HG02623 (cell line): ENCODE measurements at regions not wholly inside any gene's neighbourhood (a gene's known extent, or its start where the extent isn't known, plus 50 kb on each side); places are given as distances from the start of the nearest gene placed in this dataset.

Source experiments
- ATAC-seq: cut with Tn5 transposase; IDR thresholded peaks from one replicate; pipeline ENCODE4 v1.9.1; 2021; ENCODE audit warnings: moderate library complexity; ENCODE audit not compliant: unreplicated experiment

DNA sequence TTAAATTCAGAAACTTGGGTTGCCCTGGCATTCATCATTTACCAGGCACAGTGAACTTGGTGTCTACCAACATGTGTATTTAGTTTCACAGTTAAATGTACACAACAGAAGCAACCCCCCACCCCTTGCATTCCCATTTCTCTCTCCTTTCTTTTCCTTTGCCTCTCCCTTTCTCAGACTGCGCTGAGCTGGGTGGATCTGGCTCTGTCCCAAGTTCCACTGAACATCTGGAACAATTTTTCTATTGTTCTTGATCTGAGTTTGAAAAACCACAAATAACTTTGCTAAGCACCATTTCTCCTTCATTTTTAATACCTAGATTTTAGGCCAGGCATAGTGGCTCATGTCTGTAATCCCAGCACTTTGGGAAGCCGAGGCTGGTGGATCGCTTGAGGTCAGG is 242.2 kb downstream of the ABHD5 start:
- ATAC-seq = no peak

DNA sequence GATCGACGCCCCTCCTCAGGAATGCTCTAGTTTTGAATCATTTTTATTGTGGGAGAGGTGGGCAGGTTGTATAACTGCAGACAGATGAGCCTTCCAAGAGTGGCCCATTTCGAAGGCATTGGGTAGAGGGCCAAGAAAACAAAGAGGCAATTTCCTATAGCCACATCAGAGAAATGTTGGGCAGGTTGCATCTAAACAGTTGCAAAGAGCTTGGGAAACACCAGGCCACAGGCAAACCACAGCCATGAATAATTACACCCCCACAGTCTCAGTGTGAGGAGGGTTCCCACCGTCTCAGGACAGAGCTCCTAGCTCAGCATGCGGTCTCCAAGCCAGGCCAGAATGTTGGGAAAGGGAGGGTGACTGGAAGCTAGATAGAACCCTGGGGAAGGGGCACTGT is 257.3 kb downstream of the ABHD5 start:
- ATAC-seq = no peak

GRCh38 chr3:43949594-43949993 is 258.9 kb downstream of the ABHD5 start:
- ATAC-seq = no peak

DNA sequence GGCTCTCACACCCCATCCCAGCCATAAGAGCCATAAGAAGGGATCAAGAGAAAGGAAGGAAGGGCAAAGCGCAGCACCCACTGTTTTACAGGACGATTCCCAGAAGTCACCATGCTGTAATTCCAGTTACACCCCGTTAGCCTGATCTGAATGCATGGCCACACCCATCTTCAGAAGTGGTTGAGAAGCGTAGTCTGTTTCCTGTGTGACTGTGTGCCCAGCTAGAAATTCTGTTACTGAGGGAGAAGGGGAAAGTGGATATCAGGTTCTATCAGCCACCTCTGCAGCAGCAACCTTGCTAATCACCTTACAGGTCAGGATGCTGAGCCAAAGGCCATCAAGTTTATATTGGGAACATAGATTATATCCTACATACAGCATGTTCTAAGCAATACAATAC is 260.0 kb downstream of the ABHD5 start:
- ATAC-seq = no peak

GRCh38 chr3:43951813-43952212 is 261.1 kb downstream of the ABHD5 start:
- no peak for ATAC-seq

DNA sequence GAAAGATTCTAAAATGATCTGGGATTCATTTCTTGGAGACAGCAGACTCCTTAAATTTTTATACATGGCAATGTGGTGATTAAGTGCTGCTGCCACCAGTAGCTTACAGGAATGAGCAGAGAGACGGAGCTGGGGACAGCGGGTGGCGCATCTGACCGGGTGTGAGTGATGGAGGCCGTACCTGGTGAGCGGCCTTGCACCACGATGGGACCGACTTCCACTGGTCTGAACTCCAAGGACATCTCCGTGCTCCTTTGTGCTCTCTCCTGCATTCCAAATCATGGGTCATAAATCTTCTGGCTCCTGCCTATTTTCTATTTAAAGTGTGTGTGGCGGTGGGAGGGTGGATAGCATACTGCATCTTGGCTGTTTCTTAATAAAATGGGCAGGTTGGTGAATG is 262.6 kb downstream of the ABHD5 start:
- ATAC-seq = no peak

DNA sequence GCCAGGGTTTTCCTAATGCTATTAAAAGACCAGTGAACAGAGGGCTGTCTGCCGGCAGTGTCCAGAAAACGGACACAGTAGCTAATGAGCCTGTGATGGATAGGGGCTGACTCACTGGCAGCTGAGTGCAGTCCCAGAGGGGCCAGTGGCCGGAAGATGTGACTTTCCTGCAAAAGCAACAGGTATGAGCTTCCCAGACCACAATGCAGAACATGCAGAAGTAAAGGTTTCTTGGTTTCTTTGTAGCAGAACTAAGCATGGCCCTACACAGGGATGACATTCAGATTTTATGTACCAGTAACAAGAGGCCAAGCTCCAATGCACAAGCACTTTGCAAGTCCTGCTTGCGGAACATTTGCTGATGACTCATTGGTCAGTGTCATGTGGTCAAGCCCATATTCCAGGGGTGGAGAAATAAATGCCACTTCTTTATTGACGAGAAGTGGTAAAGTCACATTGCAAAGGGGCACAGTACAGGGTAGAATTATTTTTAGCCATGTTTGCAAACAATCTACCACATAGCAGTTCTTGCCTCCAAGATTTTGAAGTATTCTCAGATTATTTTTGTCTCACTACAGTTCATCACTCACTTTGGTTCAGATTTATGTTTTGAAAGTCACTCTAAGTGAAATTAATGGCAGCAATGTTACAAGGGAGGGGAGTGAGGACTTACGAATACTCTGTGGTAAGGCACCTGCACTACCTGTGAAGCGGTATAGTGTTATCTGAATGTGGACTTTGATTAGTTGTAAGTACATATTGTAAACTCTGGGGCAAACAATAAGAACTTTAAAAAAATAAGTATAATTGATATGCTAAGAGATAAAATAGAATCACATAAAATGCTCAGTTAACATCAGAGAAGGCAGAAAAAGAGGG is 263.3 kb downstream of the ABHD5 start:
- no peak for ATAC-seq

DNA sequence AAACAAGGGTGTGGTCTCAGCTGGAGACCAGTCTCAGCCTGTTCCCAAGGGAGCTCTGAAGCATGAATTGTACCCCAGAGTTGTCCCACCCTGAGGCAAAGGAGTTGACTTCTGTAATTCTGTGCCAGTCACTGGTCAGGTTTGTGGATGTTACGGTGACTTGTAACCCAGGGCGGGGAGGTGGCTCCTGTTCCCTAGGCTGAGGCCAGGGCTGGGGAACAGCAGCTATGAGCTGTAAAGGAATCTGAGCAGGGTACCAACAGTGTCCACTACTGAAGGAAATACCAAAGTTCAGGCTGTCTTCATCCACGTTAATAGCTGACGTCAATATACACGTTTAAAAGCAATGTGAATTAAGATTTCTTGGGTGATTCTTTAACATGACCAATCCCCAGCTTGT is 266.2 kb downstream of the ABHD5 start:
- no peak for ATAC-seq

DNA sequence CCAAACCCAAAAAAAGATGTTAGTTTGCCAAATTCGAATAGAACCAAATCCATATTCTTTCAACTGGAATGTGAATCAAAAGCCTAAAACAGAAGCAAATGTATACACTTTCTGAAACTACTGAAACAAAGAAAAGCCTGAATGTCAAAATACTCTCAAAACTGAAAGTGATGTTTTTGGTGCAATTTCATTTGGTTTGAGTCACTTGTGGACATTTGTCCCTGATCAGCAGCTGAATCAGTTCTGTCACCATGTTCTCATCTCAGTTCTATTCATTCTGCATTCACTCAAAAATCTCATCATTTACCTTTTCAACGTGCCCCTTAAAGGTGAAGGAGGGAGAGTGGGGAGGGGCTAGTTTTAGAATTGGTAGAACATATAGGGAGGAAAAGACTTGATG is 266.8 kb downstream of the ABHD5 start:
- ATAC-seq = no peak

DNA sequence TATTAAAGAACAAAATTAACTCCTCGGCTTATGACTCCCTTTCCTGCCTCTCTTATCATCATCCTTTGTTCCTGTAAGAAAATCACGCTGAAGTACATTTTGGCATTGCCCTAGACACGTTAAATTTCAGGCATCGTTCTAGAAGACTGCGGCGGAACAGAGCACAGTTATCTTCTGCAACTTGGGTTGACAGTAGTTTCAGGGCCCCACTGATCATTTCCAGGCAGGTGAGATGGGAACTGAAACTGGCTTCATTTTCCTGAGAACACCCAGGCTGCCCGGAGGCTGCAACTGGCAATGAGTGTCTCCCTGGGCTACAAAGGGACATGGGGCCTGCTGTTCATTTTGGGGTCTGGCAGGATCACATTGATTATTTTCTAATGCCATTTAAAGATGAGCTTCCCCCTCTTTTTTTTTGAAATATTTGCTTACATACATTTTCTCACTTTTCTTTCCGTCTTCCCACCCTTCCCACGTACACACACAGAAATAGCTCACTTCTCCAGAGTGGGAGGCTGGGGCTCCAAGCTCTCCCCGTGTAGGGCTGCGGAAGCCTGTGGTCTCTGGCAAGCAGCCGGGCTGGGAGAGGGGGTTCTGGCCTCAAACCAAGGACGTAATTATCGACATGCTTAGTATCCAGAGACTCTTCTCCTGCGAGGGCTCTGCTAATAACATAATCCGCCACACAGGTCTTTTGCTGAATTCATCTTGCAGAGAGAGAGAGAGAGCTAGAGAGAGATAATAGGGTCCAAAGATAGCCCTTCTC is 267.4 kb downstream of the ABHD5 start:
- no peak for ATAC-seq

DNA sequence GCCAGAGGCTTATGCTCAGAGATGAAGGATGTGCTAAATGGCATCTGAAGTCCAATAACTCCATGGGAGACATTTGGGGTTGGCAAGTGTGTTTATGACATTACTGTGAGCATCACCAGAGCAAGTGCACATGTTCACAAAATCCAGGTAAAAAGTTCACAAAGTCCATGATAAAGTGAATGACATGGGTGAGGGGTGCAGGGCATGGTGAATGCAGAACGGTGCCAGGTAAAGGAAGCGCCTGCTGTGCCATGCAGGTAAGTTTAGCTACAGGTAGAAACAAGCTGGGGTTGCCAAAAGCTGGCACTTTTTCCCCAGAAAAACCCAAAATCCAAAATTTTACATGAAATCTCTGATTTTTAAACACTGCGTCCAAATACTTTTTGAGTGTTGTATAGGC is 268.2 kb downstream of the ABHD5 start:
- no peak for ATAC-seq

DNA sequence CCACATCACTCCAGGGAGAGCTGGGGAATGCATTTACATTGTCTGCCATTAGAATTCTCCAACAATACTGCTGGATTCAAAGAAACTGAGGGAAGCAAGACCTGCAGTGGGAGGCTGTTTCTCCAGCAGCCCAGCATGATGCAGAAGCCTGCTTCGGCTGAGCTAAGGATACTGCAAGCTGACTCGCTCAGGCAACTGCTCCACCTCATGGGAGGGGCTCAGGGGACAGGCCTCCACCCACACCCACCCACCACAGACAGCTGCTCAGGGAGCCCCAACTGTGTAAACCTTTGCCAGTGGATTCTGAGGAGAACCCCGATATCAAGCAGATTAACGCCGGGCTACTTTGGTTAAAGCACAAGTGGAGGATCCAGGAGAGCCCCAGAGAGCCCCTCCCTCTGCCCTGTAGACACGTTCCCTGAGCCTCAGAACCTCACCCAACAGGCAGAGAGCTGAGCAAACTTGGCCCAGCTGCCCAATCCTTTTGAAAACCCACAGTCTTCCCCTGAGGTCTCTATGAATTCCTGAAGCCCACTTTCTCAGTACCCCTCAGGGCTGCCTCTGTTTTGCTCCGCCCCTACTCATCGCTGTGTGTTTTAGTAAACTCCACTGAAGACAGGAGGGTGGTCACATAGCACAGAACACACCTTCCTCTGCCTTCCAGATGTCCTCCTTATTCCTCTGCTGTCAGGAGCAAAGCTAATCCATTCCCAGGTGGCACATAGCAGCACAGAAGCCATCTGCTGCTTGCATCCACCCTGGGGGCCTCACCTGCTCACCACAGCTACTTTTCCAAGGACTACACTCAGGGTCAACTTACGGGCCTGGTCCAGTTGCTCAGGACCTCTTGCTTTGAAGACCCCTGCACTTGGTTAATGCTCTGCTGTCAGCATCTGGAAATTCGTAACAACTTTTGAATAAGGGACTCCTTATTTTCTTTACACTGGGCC is 269.0 kb downstream of the ABHD5 start:
- no peak for ATAC-seq

DNA sequence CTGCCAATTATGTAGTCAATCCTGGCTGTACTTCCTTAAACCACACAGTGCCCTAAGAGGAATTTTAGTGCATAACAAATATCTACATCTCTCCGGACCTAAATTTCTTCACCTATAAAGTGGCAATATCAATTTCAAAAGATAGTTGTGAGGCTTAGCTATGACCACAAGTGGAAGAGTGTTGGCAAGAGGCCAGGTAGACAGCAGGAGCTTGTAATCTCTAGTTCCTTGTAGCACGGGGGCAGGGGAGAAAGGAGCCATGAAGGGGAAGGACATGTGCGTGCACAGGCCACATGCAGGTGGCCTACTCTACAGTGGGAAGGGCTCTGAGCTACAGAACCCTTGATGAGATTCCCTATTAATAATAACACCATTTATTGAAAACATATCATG is 269.7 kb downstream of the ABHD5 start:
- ATAC-seq = no peak

DNA sequence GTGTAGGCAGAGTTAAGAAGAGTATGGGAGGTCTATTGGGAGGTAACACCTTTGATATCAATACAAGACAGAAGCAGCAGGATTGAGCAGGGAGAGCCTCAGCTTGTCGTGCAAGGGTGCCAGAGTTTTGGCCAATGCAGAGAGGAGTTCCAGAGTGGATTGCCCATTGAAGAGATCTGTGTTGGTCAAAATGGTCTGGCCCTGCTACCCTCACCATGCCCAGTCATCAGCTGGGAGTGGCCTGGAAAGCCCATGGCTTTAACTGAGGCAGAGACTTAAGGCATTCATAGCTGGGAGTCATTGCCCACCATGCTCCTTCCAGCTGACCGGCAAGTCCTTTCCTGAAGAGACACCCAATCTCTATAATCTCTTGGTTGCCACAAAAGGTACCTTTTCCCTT is 271.3 kb downstream of the ABHD5 start:
- ATAC-seq = no peak

DNA sequence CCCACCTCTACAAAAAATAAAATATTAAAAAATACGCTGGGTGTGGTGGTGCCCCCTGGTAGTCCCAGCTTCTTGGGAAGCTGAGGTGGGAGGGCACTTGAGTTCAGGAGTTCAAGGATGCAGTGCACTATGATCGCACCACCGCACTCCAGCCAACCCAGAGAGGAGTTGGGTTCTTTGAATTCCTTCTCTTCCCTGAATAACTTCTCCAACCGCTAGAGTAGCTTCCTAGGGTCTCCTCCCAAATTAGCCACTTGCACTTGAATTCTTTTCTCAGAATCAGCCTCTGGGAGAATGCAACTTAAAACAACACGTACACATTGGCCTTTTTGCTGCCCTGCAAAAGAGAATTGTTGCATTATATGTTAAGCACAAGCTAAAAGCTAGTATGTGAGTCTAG is 272.5 kb downstream of the ABHD5 start:
- no peak for ATAC-seq

DNA sequence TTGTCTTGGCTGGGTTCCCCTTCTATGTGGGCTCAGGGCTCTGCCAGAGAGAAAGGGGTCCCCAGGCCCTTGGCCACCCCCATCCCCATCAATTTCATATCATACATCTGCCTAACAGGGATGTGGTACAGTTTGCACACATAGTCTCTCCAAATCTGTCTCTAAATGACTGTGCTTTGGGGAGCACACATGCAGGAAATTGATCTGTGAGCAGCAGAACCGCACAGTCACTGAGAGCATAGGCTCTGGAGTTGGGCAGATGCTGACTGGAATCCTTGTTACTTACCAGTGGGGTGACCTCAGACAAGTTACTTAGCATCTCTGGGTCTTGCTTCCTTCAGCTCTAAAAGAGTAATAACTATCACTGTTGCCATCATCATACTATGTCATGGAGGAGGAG is 273.9 kb downstream of the ABHD5 start:
- no peak for ATAC-seq

GRCh38 chr3:43965656-43966055 is 274.9 kb downstream of the ABHD5 start:
- no peak for ATAC-seq

DNA sequence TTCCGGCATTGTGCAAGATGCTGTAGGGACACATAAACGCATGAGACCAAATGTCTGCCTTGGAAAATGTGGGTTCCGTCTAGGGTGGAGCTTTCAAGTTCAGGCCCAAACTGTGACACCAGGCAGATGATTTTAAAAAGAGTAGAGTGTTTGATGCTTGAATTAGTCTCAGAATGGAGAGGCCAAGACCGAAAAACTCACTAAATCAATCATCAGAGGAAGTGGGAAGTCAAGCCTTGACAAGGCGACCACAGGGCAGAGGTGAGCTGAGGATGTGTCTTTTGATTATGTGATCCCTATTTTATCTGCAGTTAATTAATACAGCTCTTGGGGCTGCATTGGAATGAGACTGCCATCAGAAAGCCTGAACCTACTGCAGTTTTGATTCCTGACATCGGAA is 275.4 kb downstream of the ABHD5 start:
- no peak for ATAC-seq

DNA sequence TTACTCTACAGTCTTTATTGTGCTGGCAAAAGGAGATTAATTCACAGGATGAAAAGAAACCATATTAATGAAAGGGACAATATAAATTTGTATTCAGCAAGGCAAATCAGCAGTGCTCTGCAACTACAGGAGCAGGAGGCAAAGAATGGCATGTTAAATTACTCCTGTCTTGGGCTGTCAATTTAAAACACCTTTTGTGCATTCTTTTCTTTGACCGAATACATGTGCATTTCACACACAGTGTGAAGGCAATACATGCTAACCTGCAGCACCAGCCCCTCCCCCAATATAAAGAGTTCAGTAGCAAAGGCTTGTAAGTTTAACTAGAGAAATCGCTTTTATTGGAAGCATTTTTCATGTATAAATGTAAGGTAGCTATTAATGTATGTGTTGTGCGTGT is 275.2 kb upstream of the TOPAZ1 start:
- no peak for ATAC-seq

GRCh38 chr3:43968465-43968864 is 273.2 kb upstream of the TOPAZ1 start:
- no peak for ATAC-seq

DNA sequence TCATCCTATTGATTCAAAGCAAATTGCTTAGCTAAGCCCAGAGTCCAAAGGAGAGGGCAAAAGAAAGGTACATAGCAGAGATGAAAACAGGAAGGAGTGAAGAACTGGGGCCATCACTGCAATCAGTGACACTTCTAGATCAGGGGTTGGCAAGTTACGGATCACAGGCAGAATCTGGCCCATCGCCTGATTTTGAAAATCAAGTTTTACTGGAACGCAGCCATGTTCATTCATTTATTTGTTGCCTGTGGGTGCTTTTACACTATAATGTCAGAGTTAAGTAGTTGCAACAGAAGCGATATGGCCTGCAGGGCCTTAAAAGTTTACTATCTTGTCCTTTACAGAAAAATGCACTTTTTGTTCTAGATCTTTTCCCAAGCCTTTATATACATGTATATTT is 271.7 kb upstream of the TOPAZ1 start:
- ATAC-seq = no peak
